GM20000 (cell line): ENCODE measurements at regions not wholly inside any gene's neighbourhood (a gene's known extent, or its start where the extent isn't known, plus 50 kb on each side); places are given as distances from the start of the nearest gene placed in this dataset.

Experiments
- DNase-seq: peaks from one replicate; pipeline ENCODE4 v3.0.0; 2012; ENCODE audit warnings: low spot score
- CTCF ChIP-seq: IDR thresholded peaks from 2 replicates; pipeline ENCODE4 v1.5.1; 2012; ENCODE audit warnings: mild to moderate bottlenecking, control low read depth; ENCODE audit errors: extremely low read depth, missing control alignments

GRCh38 chr10:30127120-30127541, 67.7 kb upstream of the JCAD start:
- TF ChIP-seq CTCF: no peak
- DNase-seq: no peak

DNA sequence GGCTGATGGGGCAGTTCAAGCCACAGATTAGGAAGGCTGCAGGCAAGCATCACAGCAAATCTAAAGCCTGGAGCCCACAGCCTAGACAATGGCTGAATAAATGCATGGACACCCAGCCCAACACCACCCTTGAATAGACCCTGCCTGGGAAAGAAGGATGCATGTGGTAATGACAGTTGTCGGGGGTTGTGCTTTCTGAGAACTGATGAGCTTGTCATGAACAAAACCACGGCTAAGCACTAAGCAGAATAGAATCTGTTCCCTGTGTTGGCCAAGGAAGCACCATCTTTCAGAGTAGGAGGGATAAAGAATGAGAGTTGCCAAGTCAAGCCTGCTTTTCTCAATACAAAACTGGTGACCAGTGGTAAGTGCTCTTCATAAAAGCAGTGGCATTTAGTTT, 66.1 kb upstream of the JCAD start:
- no peak for TF ChIP-seq CTCF
- DNase-seq: no peak

- no peak for TF ChIP-seq CTCF
- DNase-seq: no peak
These were observed 65.3 kb upstream of the JCAD start for GRCh38 chr10:30124704-30125103.

DNA sequence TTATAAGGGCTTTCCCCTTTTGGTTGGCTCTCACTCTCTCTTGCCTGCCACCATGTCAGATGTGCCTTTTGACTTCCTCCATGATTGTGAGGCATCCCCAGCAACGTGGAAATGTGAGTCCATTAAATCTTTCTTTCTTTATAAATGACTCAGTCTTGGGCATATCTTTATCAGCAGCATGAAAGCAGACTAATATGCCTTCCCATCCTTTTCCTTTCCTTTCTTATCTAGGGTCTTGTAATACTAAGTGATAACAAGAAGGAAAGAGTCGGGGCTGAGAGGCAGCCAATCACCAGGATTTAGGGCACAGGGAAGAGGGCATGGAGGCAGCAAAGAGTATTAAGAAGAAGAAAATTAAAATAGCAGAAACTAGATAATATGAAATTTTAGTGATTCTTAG, 62.0 kb upstream of the JCAD start:
- TF ChIP-seq CTCF: no peak
- DNase-seq: no peak

DNA sequence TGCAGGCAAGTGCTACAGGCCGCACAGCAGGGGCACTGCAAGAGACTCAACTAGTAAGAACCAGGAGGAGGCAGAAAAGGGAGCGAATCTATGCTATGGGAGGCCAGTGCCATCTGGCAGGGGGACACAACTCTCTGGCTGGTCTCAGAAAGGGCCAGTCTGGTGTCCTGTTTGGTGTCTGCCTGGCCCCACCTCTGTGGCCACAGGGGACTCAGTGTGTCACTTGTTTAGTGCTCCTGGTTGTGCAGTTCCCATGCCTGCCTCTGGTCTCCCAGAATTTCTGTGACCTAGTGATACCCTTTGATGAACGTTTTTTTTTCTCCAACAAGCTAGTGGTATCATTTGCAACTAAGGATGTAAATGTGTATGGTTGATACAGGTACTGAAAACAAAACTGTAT, 59.2 kb upstream of the JCAD start:
- no peak for TF ChIP-seq CTCF
- DNase-seq: no peak

DNA sequence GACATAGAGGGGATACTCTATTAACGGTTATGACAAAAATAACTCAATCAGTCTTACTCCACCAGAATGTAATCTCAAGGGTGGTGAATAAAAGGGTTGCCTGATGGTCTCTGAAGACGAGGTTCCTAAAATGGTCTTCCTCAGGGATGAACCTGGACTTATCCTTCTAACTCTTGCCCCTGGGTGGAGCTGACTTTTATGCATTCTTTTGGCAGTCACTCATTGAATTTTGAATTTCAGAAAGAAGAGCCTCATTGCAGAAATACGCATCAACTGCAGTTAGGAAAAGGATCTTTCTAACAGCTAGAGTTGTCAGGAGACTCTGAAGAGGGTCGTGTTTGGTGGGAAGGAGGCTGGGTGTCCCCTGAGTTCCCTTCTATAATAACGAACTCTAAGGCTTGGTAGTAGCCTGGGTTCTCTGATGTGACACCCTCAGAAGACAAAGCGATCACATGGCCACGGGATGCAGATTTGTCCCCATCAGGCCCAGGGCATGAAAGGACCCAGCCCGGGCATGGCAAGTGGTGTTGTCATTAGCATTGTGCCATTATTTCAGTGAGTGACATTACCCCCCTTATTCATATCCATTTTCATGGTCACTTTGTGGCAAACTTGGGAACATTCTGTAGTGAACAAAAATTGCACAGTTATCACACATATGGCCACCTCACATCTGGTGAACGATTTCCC, 58.6 kb upstream of the JCAD start:
- TF ChIP-seq CTCF: no peak
- DNase-seq: no peak

- no peak for TF ChIP-seq CTCF
- DNase-seq: no peak
These were observed 56.7 kb upstream of the JCAD start for GRCh38 chr10:30116041-30116491.
